AG04450 (cell line): ENCODE measurements at regions not wholly inside any gene's neighbourhood (a gene's known extent, or its start where the extent isn't known, plus 50 kb on each side); places are given as distances from the start of the nearest gene placed in this dataset.
"Not testable (repeated sequence)": the region's sequence is repeated elsewhere in the genome, so short reads cannot be mapped to it uniquely, and the experiment has no call there.

Source experiments
- CTCF ChIA-PET: fragments of 300-600, 350-600 bp; formaldehyde crosslinking; extraction: SDS; loops from one replicate; lab custom pipeline; 2022; ENCODE audit warnings: antibody characterized with exemption, inconsistent platforms; lab: Charles Lee
- POLR2A ChIA-PET: fragments of 350-600 bp; formaldehyde crosslinking; extraction: SDS; loops from one replicate; lab custom pipeline; 2021; ENCODE audit warnings: antibody characterized with exemption, inconsistent platforms; lab: Yijun Ruan, JAX
- DNase-seq: peaks from one replicate; pipeline ENCODE4 v3.0.0-alpha.2; 2011; ENCODE audit warnings: low read depth, low spot score
- H3K27ac ChIP-seq: one replicate; pipeline ENCODE4 v1.5.1; 2012; ENCODE audit warnings: low read depth, low read length, control low read depth
- H3K27me3 ChIP-seq: one replicate; pipeline ENCODE4 v1.6.0; 2012; ENCODE audit warnings: low read length; ENCODE audit not compliant: control insufficient read depth, insufficient read depth
- H3K4me3 ChIP-seq: 2 replicates; pipeline ENCODE4 v1.5.1; 2011; ENCODE audit warnings: mild to moderate bottlenecking, low read depth, low read length, control low read depth
- H3K9me3 ChIP-seq: 2 replicates; pipeline ENCODE4 v1.5.1; 2012; ENCODE audit warnings: low read length; ENCODE audit not compliant: control insufficient read depth, insufficient read depth
- CTCF ChIP-seq: IDR thresholded peaks from 2 replicates; pipeline ENCODE4 v1.5.1; 2011; ENCODE audit warnings: low read depth, low read length, control low read depth, inconsistent platforms

GRCh38 chr7:85805656-85806055, 618.8 kb upstream of the SEMA3D start:
- H3K4me3 ChIP-seq: no peak overlapping the region
- H3K9me3 ChIP-seq: no peaks in the 10 kb centered on the region
- H3K27ac ChIP-seq: no peak overlapping the region
- TF ChIP-seq CTCF: no peak
- POLR2A ChIA-PET: no interaction called here
- CTCF ChIA-PET: no interaction called here
- DNase-seq: no peak
- no peaks in the 10 kb centered on the region for H3K27me3 ChIP-seq

- TF ChIP-seq CTCF: no peak
- Histone ChIP-seq H3K9me3 (no peaks in the 10 kb centered on the region), H3K27ac (no peak overlapping the region), H3K4me3 (no peak overlapping the region), H3K27me3 (no peaks in the 10 kb centered on the region)
- DNase-seq: no peak
- POLR2A ChIA-PET: no interaction called here
- CTCF ChIA-PET: no interaction called here
These were observed 618.4 kb upstream of the SEMA3D start for GRCh38 chr7:85805249-85805648.

GRCh38 chr7:85802211-85802610, 615.4 kb upstream of the SEMA3D start:
- ChIA-PET POLR2A (no interaction called here), CTCF (no interaction called here)
- H3K4me3 ChIP-seq: no peak overlapping the region
- no peak for TF ChIP-seq CTCF
- no peak for DNase-seq
- H3K27me3 ChIP-seq: no peaks in the 10 kb centered on the region
- no peak overlapping the region for H3K27ac ChIP-seq
- H3K9me3 ChIP-seq: no peaks in the 10 kb centered on the region

- CTCF ChIA-PET: interaction anchor here (1.0 kb wide), 1 partner anchor 755 kb away, joined by 3 read pairs; no protein-coding TSS in a partner anchor
- POLR2A ChIA-PET: no interaction called here
- H3K9me3 ChIP-seq: no peaks in the 10 kb centered on the region
- H3K4me3 ChIP-seq: no peak overlapping the region
- DNase-seq: no peak
- H3K27me3 ChIP-seq: peaks cover 2% of the 10 kb centered on the region
- no peak overlapping the region for H3K27ac ChIP-seq
- no peak for TF ChIP-seq CTCF
These were observed 610.1 kb upstream of the SEMA3D start for GRCh38 chr7:85796956-85797355.

GRCh38 chr7:85791098-85791497, 604.2 kb upstream of the SEMA3D start:
- DNase-seq, H3K27ac ChIP-seq, H3K4me3 ChIP-seq, CTCF ChIA-PET, H3K27me3 ChIP-seq, POLR2A ChIA-PET, H3K9me3 ChIP-seq: not testable (repeated sequence)

- POLR2A ChIA-PET: no interaction called here
- CTCF ChIA-PET: no interaction called here
- no peak for DNase-seq
These were observed 594.8 kb upstream of the SEMA3D start for GRCh38 chr7:85781606-85782005.

More at GRCh38 chr7:85781606-85782005, 594.8 kb upstream of the SEMA3D start:
- Histone ChIP-seq H3K4me3 (no peak overlapping the region), H3K27me3 (no peaks in the 10 kb centered on the region), H3K9me3 (no peaks in the 10 kb centered on the region), H3K27ac (no peak overlapping the region)
- TF ChIP-seq CTCF: no peak
